Rectal smooth muscle tissue (tissue), 1 donor: ENCODE measurements at regions not wholly inside any gene's neighbourhood (a gene's known extent, or its start where the extent isn't known, plus 50 kb on each side); places are given as distances from the start of the nearest gene placed in this dataset.
"Not testable (repeated sequence)": the region's sequence is repeated elsewhere in the genome, so short reads cannot be mapped to it uniquely, and the experiment has no call there.

Experiments used
- H3K27ac ChIP-seq: one replicate; pipeline ENCODE4 v1.7.0; 2013; ENCODE audit warnings: low read depth, low read length, inconsistent platforms
- H3K27me3 ChIP-seq: one replicate; pipeline ENCODE4 v1.7.0; 2013; ENCODE audit warnings: low read length; ENCODE audit not compliant: control insufficient read depth, insufficient read depth
- H3K36me3 ChIP-seq: one replicate; pipeline ENCODE4 v1.7.0; 2013; ENCODE audit warnings: low read length; ENCODE audit not compliant: control insufficient read depth, insufficient read depth
- H3K4me1 ChIP-seq: one replicate; pipeline ENCODE4 v1.7.0; 2013; ENCODE audit warnings: low read length; ENCODE audit not compliant: control insufficient read depth, insufficient read depth
- H3K4me3 ChIP-seq: one replicate; pipeline ENCODE4 v1.7.0; 2013; ENCODE audit warnings: low read length
- H3K9ac ChIP-seq: one replicate; pipeline ENCODE4 v1.7.0; 2013; ENCODE audit warnings: low read length

DNA sequence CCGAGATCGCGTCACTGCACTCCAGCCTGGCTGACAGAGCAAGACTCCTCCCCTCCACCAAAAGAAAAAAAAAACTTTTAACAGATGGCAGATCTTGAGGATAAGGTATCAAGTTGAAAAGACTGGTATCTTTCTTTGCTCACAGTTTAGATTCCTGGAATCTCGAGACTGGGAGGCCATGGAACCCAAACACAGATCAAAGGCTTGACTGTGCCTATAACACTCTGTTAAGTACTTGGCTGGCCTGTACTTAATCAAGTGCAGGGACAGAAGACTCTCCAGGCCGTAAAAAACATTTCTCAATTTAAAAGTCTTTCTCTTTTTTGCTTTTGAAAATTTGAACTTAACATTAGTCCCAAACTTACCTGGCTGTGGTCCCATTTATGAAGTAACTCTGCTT is 107.1 kb upstream of the ZNF516 start:
- Histone ChIP-seq H3K27ac (no peak overlapping the region), H3K36me3 (no peaks in the 10 kb centered on the region), H3K9ac (no peak overlapping the region), H3K4me1 (no peaks in the 10 kb centered on the region), H3K4me3 (no peak overlapping the region), H3K27me3 (no peaks in the 10 kb centered on the region)

DNA sequence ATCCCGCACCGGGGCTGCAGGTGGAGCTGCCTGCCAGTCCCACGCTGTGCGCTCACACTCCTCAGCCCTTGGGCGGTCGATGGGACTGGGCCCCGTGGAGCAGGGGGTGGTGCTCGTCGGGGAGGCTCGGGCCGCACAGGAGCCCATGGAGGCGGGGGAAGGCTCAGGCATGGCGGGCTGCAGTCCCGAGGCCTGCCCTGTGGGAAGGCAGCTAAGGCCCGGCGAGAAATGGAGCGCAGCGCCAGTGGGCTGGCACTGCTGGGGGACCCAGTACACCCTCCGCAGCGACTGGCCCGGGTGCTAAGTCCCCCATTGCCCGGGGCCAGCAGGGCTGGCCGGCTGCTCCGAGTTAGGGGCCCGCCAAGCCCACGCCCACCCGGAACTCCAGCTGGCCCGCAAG is 105.0 kb upstream of the ZNF516 start:
- not testable (repeated sequence) for H3K4me3 ChIP-seq, H3K4me1 ChIP-seq, H3K36me3 ChIP-seq

DNA sequence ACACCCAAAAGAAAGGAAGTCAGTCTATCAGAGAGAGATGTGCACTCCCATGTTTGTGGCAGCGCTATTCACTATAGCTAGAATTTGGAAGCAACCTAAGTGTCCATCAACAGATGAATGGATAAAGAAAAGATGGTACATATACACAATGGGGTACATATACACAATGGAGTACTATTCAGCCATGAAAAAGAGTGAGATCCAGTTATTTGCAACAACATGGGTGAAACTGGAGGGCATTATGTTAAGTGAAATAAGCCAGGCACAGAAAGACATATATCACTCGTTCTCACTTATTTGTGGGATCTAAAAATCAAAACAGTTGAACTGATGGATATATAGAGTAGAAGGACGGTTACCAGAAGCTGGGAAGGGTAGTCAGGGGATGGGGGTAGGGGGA is 99.9 kb upstream of the ZNF516 start:
- H3K9ac ChIP-seq: no peak overlapping the region
- H3K36me3 ChIP-seq: no peaks in the 10 kb centered on the region
- H3K4me1 ChIP-seq: no peaks in the 10 kb centered on the region
- H3K4me3 ChIP-seq: no peak overlapping the region
- no peak overlapping the region for H3K27ac ChIP-seq
- no peaks in the 10 kb centered on the region for H3K27me3 ChIP-seq

More for the DNA sequence above, 105.0 kb upstream of the ZNF516 start:
- not testable (repeated sequence) for H3K9ac ChIP-seq, H3K27ac ChIP-seq, H3K27me3 ChIP-seq

DNA sequence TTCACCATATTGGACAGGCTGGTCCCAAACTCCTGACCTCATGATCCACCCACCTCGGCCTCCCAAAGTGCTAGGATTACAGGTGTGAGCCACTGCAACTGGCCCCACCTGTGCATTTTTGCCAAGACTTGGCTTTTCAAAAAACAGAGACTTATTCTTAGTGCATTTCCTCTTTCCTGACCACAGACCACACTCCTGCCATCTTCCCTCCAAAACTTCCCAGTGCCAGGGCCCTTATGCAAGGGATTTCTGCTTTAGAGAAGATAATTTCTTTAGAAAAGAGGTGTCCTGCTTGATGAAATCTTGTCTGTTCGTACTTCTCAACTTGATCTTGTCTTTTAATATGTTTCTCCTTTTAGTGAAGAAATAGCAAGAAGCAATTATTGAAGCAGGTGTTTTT is 98.8 kb upstream of the ZNF516 start:
- Histone ChIP-seq H3K27ac (no peak overlapping the region), H3K36me3 (no peaks in the 10 kb centered on the region), H3K9ac (no peak overlapping the region), H3K4me3 (no peak overlapping the region), H3K27me3 (no peaks in the 10 kb centered on the region), H3K4me1 (no peaks in the 10 kb centered on the region)

DNA sequence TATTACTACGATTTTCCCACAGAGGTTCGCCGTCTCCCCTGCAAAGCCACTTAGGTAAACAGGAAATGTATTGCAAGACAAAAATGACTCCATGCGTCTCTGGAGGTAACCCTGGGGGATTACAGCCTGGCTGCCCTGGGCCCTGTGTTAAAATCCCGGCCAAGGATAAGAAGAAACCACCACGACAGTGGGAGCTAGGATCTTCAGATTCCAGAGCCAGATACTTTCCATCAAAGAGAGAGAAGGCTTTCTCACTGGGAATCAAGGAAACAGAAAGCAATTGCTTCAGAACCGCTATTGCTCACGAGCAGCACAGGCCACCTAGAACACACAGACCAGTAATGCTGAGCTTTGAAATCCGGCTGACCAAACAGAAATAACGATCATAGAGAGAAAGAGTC is 97.9 kb upstream of the ZNF516 start:
- Histone ChIP-seq H3K9ac (no peak overlapping the region), H3K4me3 (no peak overlapping the region), H3K4me1 (no peaks in the 10 kb centered on the region), H3K27ac (no peak overlapping the region), H3K27me3 (no peaks in the 10 kb centered on the region), H3K36me3 (no peaks in the 10 kb centered on the region)

DNA sequence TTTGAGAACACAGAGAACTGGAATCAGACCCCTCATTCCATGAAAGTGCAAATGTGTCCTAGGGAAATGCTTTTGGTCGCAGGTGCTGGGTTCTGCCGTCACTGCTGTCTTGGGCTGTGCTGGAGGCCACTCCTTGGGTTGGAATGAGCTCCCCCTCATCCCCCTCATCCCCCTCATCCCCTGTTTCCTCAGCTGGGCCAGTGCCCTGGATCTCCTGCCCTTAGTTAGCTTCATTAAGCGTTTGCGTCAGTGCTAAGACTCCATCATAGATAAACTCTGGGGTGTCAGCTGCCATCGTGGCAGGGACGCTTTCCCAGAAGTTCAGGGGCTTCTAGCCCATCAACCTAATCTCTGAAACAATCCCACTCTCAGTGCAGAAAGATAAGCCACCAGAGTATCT is 97.1 kb upstream of the ZNF516 start:
- Histone ChIP-seq H3K4me1 (no peaks in the 10 kb centered on the region), H3K36me3 (no peaks in the 10 kb centered on the region), H3K27me3 (no peaks in the 10 kb centered on the region)

DNA sequence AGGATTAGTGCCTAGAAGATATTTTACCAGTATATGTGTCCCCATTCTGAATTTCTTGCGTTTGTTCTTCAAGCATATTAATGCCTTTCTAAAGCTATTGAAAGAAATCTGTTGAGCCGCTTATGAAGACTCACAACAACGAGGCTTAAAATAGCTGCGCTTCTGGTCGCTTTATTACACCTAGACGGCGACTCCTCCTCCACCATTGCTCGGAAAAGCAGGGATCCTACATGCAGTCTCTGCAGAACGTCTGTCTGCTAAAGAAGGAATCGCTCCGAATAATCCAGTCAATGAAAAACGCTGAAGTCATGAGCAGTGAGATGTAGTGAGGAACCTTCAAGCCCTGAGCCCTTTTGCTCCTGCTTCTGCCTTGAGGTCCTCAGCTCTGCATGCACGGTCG is 94.8 kb upstream of the ZNF516 start:
- no peak overlapping the region for H3K4me3 ChIP-seq
- H3K9ac ChIP-seq: no peak overlapping the region
- no peaks in the 10 kb centered on the region for H3K4me1 ChIP-seq
- no peak overlapping the region for H3K27ac ChIP-seq
- no peaks in the 10 kb centered on the region for H3K36me3 ChIP-seq
- no peaks in the 10 kb centered on the region for H3K27me3 ChIP-seq

More for the DNA sequence above, 97.1 kb upstream of the ZNF516 start:
- Histone ChIP-seq H3K27ac (no peak overlapping the region), H3K9ac (no peak overlapping the region), H3K4me3 (no peak overlapping the region)

DNA sequence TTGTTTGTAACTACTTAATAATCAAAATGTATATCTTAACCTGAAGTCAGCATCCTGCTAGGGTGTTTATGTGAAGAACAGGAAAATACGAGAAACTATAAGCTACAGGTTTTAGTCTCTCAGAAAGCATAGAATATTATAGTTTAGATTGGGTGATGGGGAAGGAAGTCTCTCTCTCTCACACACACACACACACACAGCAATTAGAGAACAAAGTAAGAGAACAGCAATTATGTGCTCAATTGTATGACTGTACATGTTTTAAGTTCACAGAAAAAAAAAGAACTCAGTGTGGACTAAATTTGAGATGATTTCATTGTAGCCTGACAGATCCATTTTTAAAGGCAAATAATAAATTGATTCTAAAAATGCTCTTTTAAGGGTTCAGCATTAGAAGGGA is 94.3 kb upstream of the ZNF516 start:
- Histone ChIP-seq H3K9ac (no peak overlapping the region), H3K27me3 (no peaks in the 10 kb centered on the region), H3K4me3 (no peak overlapping the region), H3K36me3 (no peaks in the 10 kb centered on the region), H3K4me1 (no peaks in the 10 kb centered on the region), H3K27ac (no peak overlapping the region)

DNA sequence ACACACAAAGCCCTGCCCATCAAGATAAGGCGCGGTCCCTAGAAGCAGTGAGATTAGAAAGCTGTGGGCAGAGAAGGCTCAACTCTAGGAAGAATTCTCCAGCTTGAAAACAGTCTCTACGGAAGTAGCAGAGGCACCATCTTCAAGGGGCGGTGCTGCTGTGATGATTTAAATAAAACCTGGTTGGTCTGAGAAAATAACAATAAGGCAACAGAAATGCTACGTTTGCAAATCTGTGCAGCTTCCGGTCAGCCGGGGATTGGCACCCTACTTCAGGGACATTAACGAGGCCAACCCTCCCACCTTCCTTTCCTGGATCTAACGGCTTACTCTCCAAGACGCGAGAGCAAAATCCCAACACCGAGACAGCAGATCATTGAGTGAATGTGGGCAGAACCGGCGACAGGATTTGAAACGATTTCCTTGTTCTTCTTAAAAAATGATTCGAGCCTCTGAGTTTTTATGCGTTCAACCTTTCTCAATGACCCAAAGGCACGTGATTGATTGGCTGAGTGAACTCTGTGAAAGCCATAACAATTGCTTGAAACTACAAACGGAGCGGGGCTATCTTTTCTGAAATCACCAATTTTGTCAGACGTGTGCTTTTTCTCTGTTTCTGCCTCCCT is 93.7 kb upstream of the ZNF516 start:
- H3K27ac ChIP-seq: no peak overlapping the region
- H3K9ac ChIP-seq: no peak overlapping the region
- H3K4me1 ChIP-seq: no peaks in the 10 kb centered on the region
- H3K4me3 ChIP-seq: peak overlapping the region; percentile 37
- H3K36me3 ChIP-seq: no peaks in the 10 kb centered on the region
- no peaks in the 10 kb centered on the region for H3K27me3 ChIP-seq

DNA sequence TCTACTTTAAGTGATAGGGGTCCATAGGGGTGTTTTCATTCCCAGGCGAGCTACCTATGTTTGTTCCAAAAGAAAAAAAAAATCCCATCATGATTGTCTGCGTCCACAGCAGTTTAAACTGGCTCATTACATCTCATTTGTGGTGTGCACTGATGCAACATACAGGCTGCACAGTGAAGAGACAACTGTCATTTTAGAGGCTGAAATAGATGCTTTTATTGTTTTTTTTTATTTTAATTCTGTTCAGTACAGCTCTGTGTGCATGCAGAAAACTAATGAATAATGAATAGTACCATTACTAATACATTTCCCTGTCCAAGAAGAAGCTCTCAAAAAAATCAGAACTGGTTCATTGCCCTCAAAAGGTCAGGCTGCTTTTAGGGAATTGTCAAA is 92.8 kb upstream of the ZNF516 start:
- Histone ChIP-seq H3K36me3 (no peaks in the 10 kb centered on the region), H3K27me3 (no peaks in the 10 kb centered on the region), H3K4me1 (no peaks in the 10 kb centered on the region), H3K27ac (no peak overlapping the region), H3K4me3 (no peak overlapping the region), H3K9ac (no peak overlapping the region)

DNA sequence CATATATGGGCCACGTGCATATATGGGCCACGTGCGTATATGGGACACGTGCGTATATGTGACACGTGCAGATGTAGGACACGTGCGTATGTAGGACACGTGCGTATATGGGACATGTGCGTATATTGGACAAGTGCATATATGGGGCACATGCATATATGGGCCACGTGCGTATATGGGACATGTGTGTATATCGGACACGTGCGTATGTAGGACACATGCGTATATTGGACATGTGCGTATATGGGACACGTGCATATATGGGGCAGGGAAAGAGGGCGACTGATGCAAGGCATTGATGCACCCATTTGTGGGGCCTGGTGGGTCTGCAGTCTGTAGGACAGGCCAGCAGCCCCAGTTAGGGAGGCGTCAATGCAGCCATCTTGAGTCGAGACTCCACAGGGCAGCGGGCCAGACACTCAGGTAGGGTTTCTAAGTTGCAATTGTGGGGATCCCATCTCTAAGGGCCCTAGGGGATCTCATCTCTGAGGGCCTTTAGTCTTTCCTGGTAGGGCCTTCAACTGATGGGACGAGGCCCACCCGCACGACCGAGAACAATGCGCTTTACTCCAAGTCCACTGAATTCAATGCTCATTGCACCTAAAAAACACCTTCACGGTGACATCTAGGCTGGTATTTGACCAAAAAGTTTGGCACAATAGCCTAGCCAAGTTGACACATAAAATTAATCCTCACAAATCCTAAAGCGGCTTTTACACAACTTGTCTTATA is 92.3 kb upstream of the ZNF516 start:
- Histone ChIP-seq H3K36me3 (no peaks in the 10 kb centered on the region), H3K27me3 (no peaks in the 10 kb centered on the region), H3K4me3 (no peak overlapping the region), H3K27ac (no peak overlapping the region), H3K4me1 (no peaks in the 10 kb centered on the region), H3K9ac (no peak overlapping the region)

DNA sequence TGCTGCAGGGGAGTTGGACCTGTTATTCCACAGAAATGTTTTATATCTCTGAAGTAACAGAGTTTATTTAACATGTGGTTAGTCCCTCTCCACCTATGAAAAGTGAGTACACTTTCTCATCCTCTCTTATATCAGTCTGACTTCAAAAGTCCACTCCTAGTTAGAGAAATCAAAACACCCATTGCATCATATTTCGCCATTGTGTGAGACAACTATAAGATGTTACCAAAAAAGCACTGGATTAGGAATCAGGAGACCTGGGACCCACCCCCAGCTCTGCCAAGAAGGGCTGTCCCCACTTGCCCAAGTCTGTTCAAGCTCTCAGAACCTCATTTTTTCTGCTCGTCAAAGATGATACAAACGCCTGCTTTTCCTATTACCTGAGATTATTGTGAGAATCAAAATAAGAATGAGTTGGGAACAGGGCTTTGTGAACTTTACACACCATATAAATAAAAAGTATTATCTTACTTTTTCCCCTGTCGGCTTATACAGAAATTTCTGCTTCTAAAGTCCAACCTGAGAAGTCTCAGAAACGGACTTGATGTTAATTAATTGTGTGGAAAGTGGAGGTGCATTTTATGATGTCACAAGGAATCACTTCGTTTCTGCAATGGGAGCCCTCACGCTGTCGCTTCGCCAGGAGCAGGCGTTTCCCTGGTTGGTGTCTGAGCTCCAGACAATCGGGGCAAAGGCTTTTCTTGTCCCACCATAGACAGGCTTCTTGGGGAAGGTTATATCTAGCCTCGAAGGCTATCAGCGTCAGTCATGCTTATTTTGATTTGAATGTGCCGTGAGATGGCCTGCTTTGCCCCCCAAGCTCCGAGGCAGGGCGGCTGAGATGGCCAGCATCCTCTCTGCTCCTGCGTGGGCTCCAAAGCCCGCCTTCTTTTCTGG is 89.6 kb upstream of the ZNF516 start:
- Histone ChIP-seq H3K4me3 (no peak overlapping the region), H3K27me3 (peaks cover 5% of the 10 kb centered on the region), H3K9ac (no peak overlapping the region), H3K27ac (no peak overlapping the region), H3K4me1 (no peaks in the 10 kb centered on the region), H3K36me3 (no peaks in the 10 kb centered on the region)
